ENCODE measurements at regions not wholly inside any gene's neighbourhood (a gene's known extent, or its start where the extent isn't known, plus 50 kb on each side); places are given as distances from the start of the nearest gene placed in this dataset.

DNA sequence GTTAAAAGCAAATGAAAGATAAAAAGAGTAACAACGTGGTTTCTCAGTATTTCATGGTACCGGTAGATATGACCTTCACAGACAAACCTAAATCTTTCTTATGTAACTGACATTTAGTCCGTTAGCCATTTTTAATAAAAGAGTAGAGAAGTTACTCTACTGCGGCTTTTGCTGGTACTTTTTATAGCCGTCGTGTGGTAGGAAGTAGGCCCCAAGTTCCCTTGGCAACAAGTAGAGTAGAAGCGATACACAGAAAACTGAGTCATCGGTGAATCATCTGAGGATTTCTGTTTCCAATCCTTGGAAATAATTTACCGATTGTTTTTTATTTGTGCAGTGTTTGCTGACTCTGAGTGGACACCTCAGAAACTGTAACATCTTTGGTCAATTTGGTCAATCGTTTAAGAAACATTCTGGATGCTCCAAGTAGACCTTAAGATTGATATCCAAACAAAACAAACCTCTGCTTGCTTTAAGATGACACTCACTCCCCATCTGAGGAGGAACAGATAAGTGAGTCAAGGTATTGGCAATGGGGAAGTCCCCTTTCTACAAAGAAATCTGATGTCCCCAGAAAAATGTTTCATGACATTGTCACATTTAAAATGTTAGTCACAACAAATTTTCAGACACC is 63.9 kb upstream of the AHR start:
- no peak for DNase-seq (ENCODE audit: low spot score)

DNA sequence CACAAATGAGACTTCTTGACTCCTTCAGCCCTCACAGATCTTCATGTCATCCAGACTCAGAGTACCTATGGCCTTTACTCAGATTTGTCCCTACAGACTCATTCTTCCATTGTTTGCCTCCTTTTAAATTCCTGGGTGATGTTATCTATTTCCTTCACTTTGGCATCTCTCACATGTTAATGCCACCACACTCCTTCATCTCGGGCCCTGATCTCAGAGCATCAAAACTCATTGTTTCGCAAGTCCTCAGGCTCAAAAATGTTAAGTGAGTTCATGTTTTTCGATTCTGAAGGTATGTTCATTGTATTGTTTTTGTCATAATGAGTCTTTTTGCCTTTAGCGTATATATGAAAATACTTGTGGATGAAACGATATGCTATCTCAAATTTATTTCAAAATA is 62.3 kb upstream of the AHR start:
- no peak for DNase-seq (ENCODE audit: low spot score)

DNA sequence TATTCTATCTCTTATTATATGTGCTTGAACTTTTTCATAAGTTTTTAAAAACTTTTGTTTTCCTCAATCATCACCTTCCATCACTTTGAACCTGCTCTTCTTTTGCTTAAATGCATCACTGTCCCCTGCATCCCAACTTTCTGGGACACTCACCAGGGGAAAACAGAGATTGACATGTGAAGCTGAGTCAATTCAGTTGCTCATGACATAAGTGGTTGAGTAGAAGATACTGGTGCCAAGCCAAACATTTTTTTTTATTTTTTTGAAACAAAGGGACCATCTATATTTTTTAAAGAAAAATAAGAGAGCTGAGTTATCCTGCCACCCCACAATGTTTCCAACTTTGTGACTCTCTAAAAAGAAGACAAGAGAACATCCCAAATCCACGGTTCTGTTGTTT is 61.8 kb upstream of the AHR start:
- no peak for DNase-seq (ENCODE audit: low spot score)

DNA sequence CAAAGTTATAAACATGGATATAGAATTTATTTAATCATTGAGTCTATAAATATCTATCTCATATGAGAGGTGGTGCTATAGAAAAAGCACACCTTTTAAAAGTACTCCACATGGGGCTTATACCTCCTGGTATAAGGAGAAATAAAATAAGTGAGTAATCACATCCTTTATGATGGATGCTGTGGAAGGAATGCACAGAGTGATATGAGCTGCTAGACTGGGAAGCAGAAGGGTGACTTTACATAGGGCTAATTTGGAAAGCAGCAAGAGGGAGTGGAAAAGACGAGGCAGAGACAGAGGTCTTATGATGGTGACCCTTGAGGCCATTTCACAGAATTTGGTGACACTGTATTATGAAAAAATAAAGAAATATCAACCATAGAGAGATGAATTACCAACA is 59.4 kb upstream of the AHR start:
- no peak for DNase-seq (ENCODE audit: low spot score)

DNA sequence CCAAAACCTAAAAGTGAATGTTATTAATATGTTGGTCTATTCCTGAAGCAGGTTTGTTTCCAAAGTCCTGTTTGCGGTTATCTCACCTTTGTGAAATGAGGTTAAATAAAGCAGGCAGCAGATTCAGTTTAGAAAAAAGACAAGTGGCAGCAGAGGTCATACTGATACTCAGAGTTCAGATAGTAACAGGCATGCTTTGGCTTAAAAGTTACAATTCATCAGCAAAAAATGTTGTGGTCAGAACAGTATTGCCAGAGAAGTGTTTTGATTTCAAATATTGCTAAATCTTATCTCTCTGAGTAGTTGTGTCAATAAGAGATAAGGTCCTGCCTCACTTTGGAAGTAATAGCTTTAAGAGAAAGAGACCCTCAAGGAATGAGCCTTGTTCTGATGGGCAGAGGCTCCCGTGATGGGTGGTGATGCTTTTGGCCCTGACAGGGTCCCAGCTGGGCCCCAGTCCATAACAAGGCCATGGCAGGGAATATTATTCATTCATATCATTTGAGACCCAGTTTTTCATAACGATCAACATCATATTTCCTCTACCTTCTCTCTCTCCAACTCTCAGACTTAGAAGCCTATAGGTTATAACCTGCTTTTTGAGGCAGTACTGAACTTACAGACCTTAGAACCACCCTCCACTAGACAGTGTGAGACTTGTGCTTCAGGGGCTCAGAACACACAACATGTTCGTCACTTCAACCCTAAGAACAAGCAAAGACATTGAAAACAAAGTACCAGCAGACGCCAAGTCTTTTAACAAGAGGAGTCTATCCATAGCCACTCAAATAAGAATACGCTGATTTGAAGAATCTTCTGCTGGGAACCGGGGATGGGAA is 58.5 kb upstream of the AHR start:
- no peak for DNase-seq (ENCODE audit: low spot score)

DNA sequence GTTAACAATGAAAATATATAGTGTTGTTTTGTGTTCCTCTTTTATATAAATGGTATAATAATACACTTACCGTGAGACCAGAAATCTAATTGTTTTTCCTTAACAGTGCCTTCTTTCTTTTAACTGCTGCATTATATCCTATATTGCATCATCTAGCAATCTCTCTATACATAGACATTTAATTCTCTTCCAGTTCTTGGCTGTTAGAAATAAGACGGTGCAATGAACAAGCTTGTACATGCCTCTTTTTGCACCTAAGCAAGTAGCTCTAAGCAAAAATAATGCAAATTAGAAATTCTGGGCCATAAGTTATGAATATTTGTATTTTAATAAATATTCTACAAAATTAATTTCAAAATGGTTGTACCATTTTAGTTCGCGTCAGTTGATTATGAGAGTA is 55.9 kb upstream of the AHR start:
- DNase-seq (ENCODE audit: low spot score) = no peak

DNA sequence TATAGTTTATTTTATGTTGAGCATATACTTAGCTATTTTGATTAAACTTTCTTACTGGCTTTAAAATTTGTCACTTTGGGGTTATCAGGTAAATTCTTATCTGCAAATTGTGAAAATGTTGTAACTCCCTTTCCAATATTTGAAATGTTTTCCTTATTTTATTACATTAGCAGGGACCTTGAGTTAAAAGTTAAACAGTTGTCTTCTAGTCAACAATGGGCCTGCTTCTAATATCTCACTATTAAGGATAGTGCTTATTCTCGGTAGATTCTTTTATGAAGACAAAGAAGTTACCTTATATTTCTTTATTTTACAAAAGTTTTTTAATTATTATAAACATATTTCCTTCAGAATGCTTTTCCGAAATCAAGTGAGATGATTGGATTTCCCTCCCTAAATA is 53.7 kb upstream of the AHR start:
- no peak for DNase-seq (ENCODE audit: low spot score)

DNA sequence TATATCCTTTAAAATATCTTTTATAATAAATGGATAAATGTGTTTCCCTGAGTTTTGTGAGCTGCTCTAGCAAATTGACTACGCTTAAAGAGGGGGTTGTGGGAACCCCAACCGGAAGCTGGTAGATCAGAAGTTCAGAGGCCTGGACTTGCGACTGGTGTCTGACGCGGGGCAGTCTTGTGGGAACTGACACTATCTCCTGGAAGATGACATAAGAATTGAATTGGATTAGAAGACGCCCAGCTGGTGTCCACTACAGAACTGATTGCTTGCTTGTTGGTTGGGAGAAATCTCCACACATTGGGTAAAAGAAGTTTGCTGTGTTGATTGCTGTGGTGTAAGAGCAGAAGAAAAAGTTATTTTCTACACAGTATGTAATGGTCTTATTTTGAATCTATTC is 51.1 kb upstream of the AHR start:
- DNase-seq (ENCODE audit: low spot score) = no peak

DNA sequence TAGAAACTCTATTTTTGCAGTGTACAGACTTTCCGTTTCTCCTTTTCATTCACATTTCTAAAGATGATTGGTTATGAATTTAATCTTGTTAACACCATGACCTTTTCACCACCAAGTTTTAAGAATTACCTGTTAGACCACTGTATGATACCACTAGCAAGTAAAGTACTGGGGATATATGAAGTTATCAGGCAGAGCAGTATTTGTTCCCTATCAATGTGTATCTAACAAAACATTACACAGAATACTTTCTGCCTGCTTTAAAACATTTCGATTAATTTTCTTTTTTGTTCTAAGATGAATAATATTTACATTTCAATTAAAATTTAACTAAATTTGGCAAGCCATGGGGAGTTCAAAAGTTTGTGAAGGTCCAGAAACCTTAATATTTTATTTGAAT is 49.9 kb upstream of the AHR start:
- no peak for DNase-seq (ENCODE audit: low spot score)
